Erythroblast (primary cell): ENCODE measurements at regions not wholly inside any gene's neighbourhood (a gene's known extent, or its start where the extent isn't known, plus 50 kb on each side); places are given as distances from the start of the nearest gene placed in this dataset.
A peak's percentile ranks its signal among the peaks of the same experiment; 100 is the strongest.

ENCODE experiments used
- DNase-seq, 2 experiments: peaks; one replicate each; lab custom pipeline; 2025; lab: John Stamatoyannopoulos, UW
- GATA1 ChIP-seq: IDR thresholded peaks from 2 replicates; pipeline ENCODE4 v1.6.1; 2011; ENCODE audit warnings: low read depth, mild to moderate bottlenecking, control low read depth, low read length, moderate library complexity
- POLR2A ChIP-seq: IDR thresholded peaks from 2 replicates; pipeline ENCODE4 v1.6.1; 2011; ENCODE audit warnings: mild to moderate bottlenecking, low read length

- TF ChIP-seq GATA1: no peak
- no peak for TF ChIP-seq POLR2A
- no peak for DNase-seq
Observed at GRCh38 chr2:220393711-220394110, 766.3 kb downstream of the SLC4A3 start.

GRCh38 chr2:220394433-220394832, 767.0 kb downstream of the SLC4A3 start:
- TF ChIP-seq GATA1: no peak
- no peak for TF ChIP-seq POLR2A
- DNase-seq: peak in 1 of 2 experiments; percentile 4

GRCh38 chr2:220396287-220396686, 768.9 kb downstream of the SLC4A3 start:
- no peak for DNase-seq
- TF ChIP-seq GATA1: no peak
- TF ChIP-seq POLR2A: no peak

- DNase-seq: no peak
- TF ChIP-seq POLR2A (no peak), GATA1 (no peak)
Observed at GRCh38 chr2:220410296-220410695, 782.9 kb downstream of the SLC4A3 start.

- DNase-seq: no peak
- TF ChIP-seq GATA1: no peak
- no peak for TF ChIP-seq POLR2A
Observed at GRCh38 chr2:220417503-220417902, 790.1 kb downstream of the SLC4A3 start.

- TF ChIP-seq POLR2A: no peak
- TF ChIP-seq GATA1: no peak
- no peak for DNase-seq
Observed at GRCh38 chr2:220419647-220420046, 792.2 kb downstream of the SLC4A3 start.

- no peak for DNase-seq
- TF ChIP-seq GATA1: no peak
- no peak for TF ChIP-seq POLR2A
Observed at GRCh38 chr2:220420820-220421219, 793.4 kb downstream of the SLC4A3 start.

- no peak for DNase-seq
- no peak for TF ChIP-seq POLR2A
- TF ChIP-seq GATA1: no peak
Observed at GRCh38 chr2:220422676-220423075, 795.2 kb downstream of the SLC4A3 start.

GRCh38 chr2:220424561-220424960, 797.1 kb downstream of the SLC4A3 start:
- TF ChIP-seq POLR2A (no peak), GATA1 (no peak)
- no peak for DNase-seq

GRCh38 chr2:220432645-220433044, 805.2 kb downstream of the SLC4A3 start:
- no peak for DNase-seq
- TF ChIP-seq GATA1 (no peak), POLR2A (no peak)

GRCh38 chr2:220433131-220433530, 805.7 kb downstream of the SLC4A3 start:
- no peak for DNase-seq
- TF ChIP-seq GATA1: no peak
- TF ChIP-seq POLR2A: no peak

GRCh38 chr2:220434385-220434784, 807.0 kb downstream of the SLC4A3 start:
- DNase-seq: no peak
- TF ChIP-seq GATA1: no peak
- TF ChIP-seq POLR2A: no peak

- TF ChIP-seq POLR2A (no peak), GATA1 (no peak)
- no peak for DNase-seq
Observed at GRCh38 chr2:220437938-220438337, 810.5 kb downstream of the SLC4A3 start.

GRCh38 chr2:220440731-220441130, 813.3 kb downstream of the SLC4A3 start:
- no peak for TF ChIP-seq POLR2A
- TF ChIP-seq GATA1: no peak
- DNase-seq: no peak

- TF ChIP-seq POLR2A (no peak), GATA1 (no peak)
- DNase-seq: no peak
Observed at GRCh38 chr2:220441404-220441803, 814.0 kb downstream of the SLC4A3 start.
